SK-N-SH (cell line): ENCODE measurements at regions not wholly inside any gene's neighbourhood (a gene's known extent, or its start where the extent isn't known, plus 50 kb on each side); places are given as distances from the start of the nearest gene placed in this dataset.
"Not testable (repeated sequence)": the region's sequence is repeated elsewhere in the genome, so short reads cannot be mapped to it uniquely, and the experiment has no call there.

Experiments used
- CTCF ChIA-PET: fragments of 300-600, 350-600 bp; formaldehyde crosslinking; extraction: SDS; loops from one replicate; lab custom pipeline; 2021; lab: Yijun Ruan, JAX
- POLR2A ChIA-PET: fragments of 350-600 bp; sonication (Branson Sonifier 250); formaldehyde crosslinking; extraction: SDS; loops from one replicate; lab custom pipeline; 2020; ENCODE audit warnings: antibody characterized with exemption, inconsistent platforms; lab: Yijun Ruan, JAX
- DNase-seq: peaks from one replicate; pipeline ENCODE4 v3.0.0; 2012
- H2AFZ ChIP-seq: fragments of 200-600 bp; sonication (generic); 2 replicates; pipeline ENCODE4 v1.8.1; 2016; ENCODE audit warnings: antibody characterized with exemption, mild to moderate bottlenecking, low read depth
- H3F3A ChIP-seq: fragments of 200-600 bp; sonication (generic); replicated peaks from 2 replicates; pipeline ENCODE3; 2016; ENCODE audit warnings: antibody characterized with exemption, mild to moderate bottlenecking; ENCODE audit not compliant: insufficient read depth
- H3K27ac ChIP-seq, 2 experiments: fragments of 200-500 bp in 1 of 2; fragments of 200-600 bp in 1 of 2; sonication (Bioruptor generic) in 1 of 2; sonication (generic), shearing (Covaris generic) in 1 of 2; 2 replicates each; pipeline versions ENCODE4 v1.5.1 to v1.6.1; 2014 to 2016; ENCODE audit warnings: low read depth in 2 of 2, inconsistent platforms in 1 of 2, low read length in 1 of 2, mild to moderate bottlenecking in 1 of 2, mixed read lengths in 1 of 2
- H3K27me3 ChIP-seq: fragments of 200-600 bp; sonication (generic), shearing (Covaris generic); 2 replicates; pipeline ENCODE4 v1.6.1; 2016; ENCODE audit warnings: mixed run types; ENCODE audit not compliant: insufficient read depth
- H3K36me3 ChIP-seq, 2 experiments: fragments of 200-500 bp in 1 of 2; fragments of 200-600 bp in 1 of 2; sonication (Bioruptor generic) in 1 of 2; sonication (generic) in 1 of 2; replicated peaks in 1 of 2; 2 replicates each; pipeline versions ENCODE3 to v1.5.1; 2014 to 2016; ENCODE audit warnings: low read length in 1 of 2, mild to moderate bottlenecking in 1 of 2; ENCODE audit not compliant: insufficient read depth in 2 of 2, control insufficient read depth in 1 of 2
- H3K4me1 ChIP-seq, 2 experiments: fragments of 200-500 bp in 1 of 2; fragments of 200-600 bp in 1 of 2; sonication (Bioruptor generic) in 1 of 2; sonication (generic), shearing (Covaris generic) in 1 of 2; 2 replicates each; pipeline versions ENCODE4 v1.5.1 to v1.6.1; 2014 to 2016; ENCODE audit warnings: low read depth in 1 of 2, low read length in 1 of 2, mixed run types in 1 of 2; ENCODE audit not compliant: insufficient read depth in 2 of 2, control insufficient read depth in 1 of 2
- H3K4me2 ChIP-seq: fragments of 200-600 bp; sonication (generic), shearing (Covaris generic); 2 replicates; pipeline ENCODE4 v1.6.1; 2017; ENCODE audit warnings: mixed run types
- H3K4me3 ChIP-seq, 2 experiments: fragments of 200-500 bp in 1 of 2; fragments of 200-600 bp in 1 of 2; sonication (Bioruptor generic) in 1 of 2; sonication (generic), shearing (Covaris generic) in 1 of 2; 2 replicates each; pipeline versions ENCODE4 v1.5.1 to v1.8.1; 2014 to 2016; ENCODE audit warnings: low read depth in 2 of 2, inconsistent platforms in 1 of 2, low read length in 1 of 2, mild to moderate bottlenecking in 1 of 2, mixed read lengths in 1 of 2, moderate library complexity in 1 of 2
- H3K79me2 ChIP-seq: fragments of 200-600 bp; sonication (generic); 2 replicates; pipeline ENCODE4 v1.8.1; 2017; ENCODE audit warnings: mild to moderate bottlenecking; ENCODE audit not compliant: insufficient read depth
- H3K9ac ChIP-seq: fragments of 200-600 bp; sonication (generic); 2 replicates; pipeline ENCODE4 v1.6.1; 2017; ENCODE audit warnings: mixed run types
- H3K9me2 ChIP-seq: fragments of 200-600 bp; sonication (generic); 2 replicates; pipeline ENCODE4 v1.6.1; 2017; ENCODE audit warnings: mixed run types
- H3K9me3 ChIP-seq: fragments of 200-600 bp; sonication (generic); 2 replicates; pipeline ENCODE4 v1.6.1; 2017; ENCODE audit warnings: mixed run types, mild to moderate bottlenecking, moderate library complexity
- H4K20me1 ChIP-seq: fragments of 200-600 bp; sonication (generic); 2 replicates; pipeline ENCODE4 v1.6.1; 2017; ENCODE audit warnings: mild to moderate bottlenecking, mixed run types; ENCODE audit not compliant: insufficient read depth
- EP300 ChIP-seq, 2 experiments: IDR thresholded peaks; 2 replicates each; pipeline versions ENCODE4 v1.4.0 to v1.6.1; 2012; ENCODE audit warnings: borderline replicate concordance in 1 of 2, low read depth in 1 of 2, low read length in 1 of 2
- FOSL2 ChIP-seq: IDR thresholded peaks from 2 replicates; pipeline ENCODE4 v1.4.0; 2012; ENCODE audit warnings: low read depth, mild to moderate bottlenecking, moderate library complexity, borderline replicate concordance
- GABPA ChIP-seq: IDR thresholded peaks from 2 replicates; pipeline ENCODE4 v1.4.0; 2012; ENCODE audit warnings: low read depth, mild to moderate bottlenecking
- GATA2 ChIP-seq: sonication (generic); formaldehyde crosslinking; IDR thresholded peaks from 2 replicates; pipeline ENCODE4 v1.5.0; 2020; ENCODE audit warnings: mild to moderate bottlenecking, missing genetic modification reagents
- MAX ChIP-seq: IDR thresholded peaks from 2 replicates; pipeline ENCODE4 v1.4.0; 2012; ENCODE audit warnings: low read depth
- MEF2A ChIP-seq: IDR thresholded peaks from 2 replicates; pipeline ENCODE4 v1.4.0; 2012; ENCODE audit warnings: low read depth, borderline replicate concordance
- NFIC ChIP-seq: IDR thresholded peaks from 2 replicates; pipeline ENCODE4 v1.4.0; 2012; ENCODE audit warnings: borderline replicate concordance
- NRF1 ChIP-seq: IDR thresholded peaks from 2 replicates; pipeline ENCODE4 v1.6.1; 2012; ENCODE audit warnings: low read depth, mild to moderate bottlenecking, low read length
- PBX3 ChIP-seq: IDR thresholded peaks from 2 replicates; pipeline ENCODE4; 2012
- RAD21 ChIP-seq: IDR thresholded peaks from 2 replicates; pipeline ENCODE4 v1.6.1; 2012; ENCODE audit warnings: mild to moderate bottlenecking, low read length
- RCOR1 ChIP-seq: fragments of 150-350 bp; IDR thresholded peaks from 2 replicates; pipeline ENCODE4 v1.6.1; 2017; ENCODE audit warnings: antibody characterized with exemption, low read length
- RFX5 ChIP-seq: IDR thresholded peaks from 2 replicates; pipeline ENCODE4 v1.6.1; 2012; ENCODE audit warnings: mild to moderate bottlenecking, improper control_type of control experiment, low read length
- SIN3A ChIP-seq: IDR thresholded peaks from 2 replicates; pipeline ENCODE4 v1.6.1; 2012; ENCODE audit warnings: low read depth, mild to moderate bottlenecking, low read length, moderate library complexity, borderline replicate concordance
- SMC3 ChIP-seq: IDR thresholded peaks from 2 replicates; pipeline ENCODE4 v1.6.1; 2012; ENCODE audit warnings: low read depth, low read length, improper control_type of control experiment
- TAF1 ChIP-seq: IDR thresholded peaks from 2 replicates; pipeline ENCODE4 v1.6.1; 2012; ENCODE audit warnings: low read depth, mild to moderate bottlenecking, low read length, moderate library complexity, borderline replicate concordance
- TCF12 ChIP-seq: IDR thresholded peaks from 2 replicates; pipeline ENCODE4 v1.4.0; 2012
- WGBS: methylation state at CpG from one replicate; pipeline ENCODE4 v1.1.6; 2017; ENCODE audit warnings: low lambda C conversion rate; 5-methylcytosine and 5-hydroxymethylcytosine counted together
- TF ChIP-seq, protein P1 (sequence below): IDR thresholded peaks from 2 replicates; pipeline ENCODE4 v1.6.1; 2012; ENCODE audit warnings: mild to moderate bottlenecking, low read depth, low read length, moderate library complexity

- no peak for TF ChIP-seq RFX5
- TF ChIP-seq EP300 (IDR thresholded peaks at IDR 0.05; ENCODE audit: borderline replicate concordance in 1 of 2, low read depth in 1 of 2, low read length in 1 of 2): no peak
- no peak for TF ChIP-seq PBX3
- no peak for TF ChIP-seq TAF1
- TF ChIP-seq SMC3: no peak
- TF ChIP-seq SIN3A: no peak
- TF ChIP-seq GATA2 (CRISPR knock-in tag): no peak
Measured at GRCh38 chr12:74015118-74015517, 522.5 kb upstream of the ATXN7L3B start (continued).

DNA sequence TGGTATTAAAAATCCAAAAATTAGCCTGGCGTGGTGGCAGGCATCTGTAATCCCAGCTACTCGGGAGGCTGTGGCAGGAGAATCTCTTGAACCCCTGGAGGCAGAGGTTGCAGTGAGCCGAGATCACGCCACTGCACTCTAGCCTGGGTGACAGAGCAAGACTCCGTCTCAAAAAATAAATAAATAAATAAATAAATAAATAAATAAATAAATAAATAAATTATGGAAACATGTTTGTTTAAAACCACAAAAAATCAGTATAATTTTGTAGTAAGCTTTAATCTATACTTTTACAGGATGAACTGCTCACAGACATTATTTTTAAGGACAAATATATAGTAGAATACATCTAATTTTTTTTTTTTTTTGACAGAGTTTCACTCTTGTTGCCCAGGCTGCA lies 521.3 kb upstream of the ATXN7L3B start:
- H3K79me2 ChIP-seq, H3K36me3 ChIP-seq, CTCF ChIA-PET, H4K20me1 ChIP-seq, POLR2A ChIA-PET, H2AFZ ChIP-seq, H3K4me3 ChIP-seq, H3K4me1 ChIP-seq, H3F3A ChIP-seq, H3K27me3 ChIP-seq, H3K9me3 ChIP-seq, H3K9ac ChIP-seq, H3K4me2 ChIP-seq, DNase-seq, H3K27ac ChIP-seq, H3K9me2 ChIP-seq: not testable (repeated sequence)
- 26% methylated on average over 5 of the region's 5 CpGs for WGBS

- DNase-seq: no peak
- Histone ChIP-seq H3K9me3 (no peaks in the 10 kb centered on the region), H3K4me1 (no peaks in the 10 kb centered on the region), H4K20me1 (no peaks in the 10 kb centered on the region), H3K36me3 (no peaks in the 10 kb centered on the region), H3K79me2 (no peaks in the 10 kb centered on the region), H3K4me3 (no peak overlapping the region), H3K4me2 (no peak overlapping the region), H3K9ac (no peak overlapping the region), H3K9me2 (no peaks in the 10 kb centered on the region), H3F3A (no peaks in the 10 kb centered on the region), H3K27me3 (no peaks in the 10 kb centered on the region), H3K27ac (no peak overlapping the region), H2AFZ (no peak overlapping the region)
- 17% methylated on average over 1 of the region's 1 CpG for WGBS
- ChIA-PET CTCF (no interaction called here), POLR2A (no interaction called here)
- TF ChIP-seq NFIC: no peak
- TF ChIP-seq, protein P1, sequence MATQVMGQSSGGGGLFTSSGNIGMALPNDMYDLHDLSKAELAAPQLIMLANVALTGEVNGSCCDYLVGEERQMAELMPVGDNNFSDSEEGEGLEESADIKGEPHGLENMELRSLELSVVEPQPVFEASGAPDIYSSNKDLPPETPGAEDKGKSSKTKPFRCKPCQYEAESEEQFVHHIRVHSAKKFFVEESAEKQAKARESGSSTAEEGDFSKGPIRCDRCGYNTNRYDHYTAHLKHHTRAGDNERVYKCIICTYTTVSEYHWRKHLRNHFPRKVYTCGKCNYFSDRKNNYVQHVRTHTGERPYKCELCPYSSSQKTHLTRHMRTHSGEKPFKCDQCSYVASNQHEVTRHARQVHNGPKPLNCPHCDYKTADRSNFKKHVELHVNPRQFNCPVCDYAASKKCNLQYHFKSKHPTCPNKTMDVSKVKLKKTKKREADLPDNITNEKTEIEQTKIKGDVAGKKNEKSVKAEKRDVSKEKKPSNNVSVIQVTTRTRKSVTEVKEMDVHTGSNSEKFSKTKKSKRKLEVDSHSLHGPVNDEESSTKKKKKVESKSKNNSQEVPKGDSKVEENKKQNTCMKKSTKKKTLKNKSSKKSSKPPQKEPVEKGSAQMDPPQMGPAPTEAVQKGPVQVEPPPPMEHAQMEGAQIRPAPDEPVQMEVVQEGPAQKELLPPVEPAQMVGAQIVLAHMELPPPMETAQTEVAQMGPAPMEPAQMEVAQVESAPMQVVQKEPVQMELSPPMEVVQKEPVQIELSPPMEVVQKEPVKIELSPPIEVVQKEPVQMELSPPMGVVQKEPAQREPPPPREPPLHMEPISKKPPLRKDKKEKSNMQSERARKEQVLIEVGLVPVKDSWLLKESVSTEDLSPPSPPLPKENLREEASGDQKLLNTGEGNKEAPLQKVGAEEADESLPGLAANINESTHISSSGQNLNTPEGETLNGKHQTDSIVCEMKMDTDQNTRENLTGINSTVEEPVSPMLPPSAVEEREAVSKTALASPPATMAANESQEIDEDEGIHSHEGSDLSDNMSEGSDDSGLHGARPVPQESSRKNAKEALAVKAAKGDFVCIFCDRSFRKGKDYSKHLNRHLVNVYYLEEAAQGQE: no peak
- TF ChIP-seq NRF1: no peak
- no peak for TF ChIP-seq SIN3A
- no peak for TF ChIP-seq SMC3
- TF ChIP-seq MEF2A: no peak
- no peak for TF ChIP-seq FOSL2
- TF ChIP-seq RCOR1: no peak
- no peak for TF ChIP-seq GATA2 (CRISPR knock-in tag)
- TF ChIP-seq MAX: no peak
- TF ChIP-seq GABPA: no peak
- no peak for TF ChIP-seq TCF12
- no peak for TF ChIP-seq RAD21
- no peak for TF ChIP-seq RFX5
- TF ChIP-seq, all 33 proteins: peak for 0
Measured at GRCh38 chr12:74018849-74019248, 518.8 kb upstream of the ATXN7L3B start.
